HG03159 (cell line): ENCODE measurements at regions not wholly inside any gene's neighbourhood (a gene's known extent, or its start where the extent isn't known, plus 50 kb on each side); places are given as distances from the start of the nearest gene placed in this dataset.
"Not testable (repeated sequence)": the region's sequence is repeated elsewhere in the genome, so short reads cannot be mapped to it uniquely, and the experiment has no call there.

Source experiments
- ATAC-seq: cut with Tn5 transposase; IDR thresholded peaks from one replicate; pipeline ENCODE4 v1.9.1; 2021; ENCODE audit warnings: mild to moderate bottlenecking, moderate library complexity; ENCODE audit not compliant: unreplicated experiment

GRCh38 chr3:194877291-194878119 lies 191.8 kb downstream of the FAM43A start:
- no peak for ATAC-seq

DNA sequence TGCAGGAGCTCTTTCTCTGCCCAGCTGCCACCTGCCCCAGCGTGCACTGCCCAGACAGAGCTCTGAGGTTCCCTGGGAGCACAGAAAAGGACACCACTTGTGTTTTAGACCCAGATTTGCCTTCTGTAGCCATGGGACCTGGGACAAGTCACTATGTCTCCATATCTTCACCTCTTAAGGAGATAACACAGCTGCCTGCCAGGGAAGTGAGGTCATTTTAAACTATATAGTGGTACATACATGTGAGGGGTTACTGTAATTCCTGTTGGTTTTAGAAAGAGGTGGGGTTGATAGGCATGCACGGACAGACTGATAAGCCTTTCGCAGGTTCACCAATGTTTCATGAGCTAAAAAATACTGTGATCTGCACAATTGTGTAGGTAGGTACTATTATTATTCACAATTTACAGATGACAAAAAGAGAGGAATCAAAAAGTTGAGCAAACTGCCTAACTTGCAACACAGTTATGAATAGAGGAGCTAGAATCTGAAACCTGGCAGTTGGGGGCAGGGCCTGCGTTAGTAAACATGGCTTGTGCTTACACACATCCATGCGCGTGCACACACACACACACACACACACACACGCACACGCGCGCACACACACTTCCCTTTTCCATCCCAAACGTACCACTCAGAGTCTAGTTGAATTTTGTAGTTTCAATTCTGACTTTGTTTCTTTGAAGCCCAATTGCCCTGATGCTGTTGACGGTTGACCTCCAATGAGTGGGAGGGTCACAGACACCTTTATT lies 193.6 kb downstream of the FAM43A start:
- ATAC-seq: no peak

GRCh38 chr3:194879991-194880939 lies 194.6 kb downstream of the FAM43A start:
- no peak for ATAC-seq

GRCh38 chr3:194880940-194881925 lies 195.6 kb downstream of the FAM43A start:
- ATAC-seq: no peak

DNA sequence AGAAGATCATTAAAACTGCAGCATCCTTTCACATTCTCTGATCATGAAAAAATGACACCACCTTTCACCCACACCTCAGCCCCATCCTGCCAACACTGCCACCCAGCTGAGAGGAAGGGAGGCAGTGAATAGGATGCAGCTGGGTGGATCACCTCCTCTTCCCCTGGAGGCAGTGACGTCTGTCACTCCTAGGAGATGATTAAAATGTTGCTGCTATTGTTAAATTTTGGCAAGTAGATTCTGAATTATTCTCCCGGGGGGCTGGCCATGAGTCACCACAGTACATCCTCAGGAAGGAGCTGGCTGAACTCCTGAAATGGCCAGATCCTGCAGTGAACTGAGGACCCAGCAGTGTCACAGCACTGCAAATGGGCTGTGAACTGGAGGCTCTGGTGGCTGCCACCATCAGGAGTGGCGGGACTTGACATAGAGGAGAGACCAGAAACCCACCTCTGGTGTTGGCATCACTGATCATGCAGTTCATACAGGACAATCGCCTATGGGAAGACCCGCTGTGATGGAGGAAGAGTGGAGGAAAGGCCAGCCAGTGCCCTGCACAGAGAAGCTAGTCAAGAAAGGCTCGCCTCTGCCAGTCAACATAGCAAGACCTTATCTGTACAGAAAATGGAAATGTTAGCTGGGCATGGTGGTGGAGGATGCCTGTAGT lies 199.1 kb downstream of the FAM43A start:
- ATAC-seq: no peak

DNA sequence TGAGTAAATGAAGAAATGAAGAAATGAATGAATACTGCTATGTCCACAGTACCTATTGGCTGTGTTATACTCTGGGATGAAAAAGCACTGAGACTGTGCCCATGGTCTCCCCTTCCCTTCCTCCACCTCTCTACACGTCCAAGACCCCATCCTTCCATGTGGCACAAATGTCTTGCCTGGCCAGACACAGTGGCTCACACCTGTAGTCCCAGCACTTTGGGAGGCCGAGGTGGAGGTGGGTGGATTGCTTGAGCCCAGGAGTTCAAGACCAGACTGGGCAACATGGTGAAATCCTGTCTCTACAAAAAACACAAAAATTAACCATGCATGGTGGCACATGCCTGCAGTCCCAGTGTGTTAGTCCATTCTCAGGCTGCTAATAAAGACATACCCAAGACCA lies 200.1 kb downstream of the FAM43A start:
- ATAC-seq: no peak

GRCh38 chr3:194886836-194887235 lies 201.2 kb downstream of the FAM43A start:
- ATAC-seq: no peak

DNA sequence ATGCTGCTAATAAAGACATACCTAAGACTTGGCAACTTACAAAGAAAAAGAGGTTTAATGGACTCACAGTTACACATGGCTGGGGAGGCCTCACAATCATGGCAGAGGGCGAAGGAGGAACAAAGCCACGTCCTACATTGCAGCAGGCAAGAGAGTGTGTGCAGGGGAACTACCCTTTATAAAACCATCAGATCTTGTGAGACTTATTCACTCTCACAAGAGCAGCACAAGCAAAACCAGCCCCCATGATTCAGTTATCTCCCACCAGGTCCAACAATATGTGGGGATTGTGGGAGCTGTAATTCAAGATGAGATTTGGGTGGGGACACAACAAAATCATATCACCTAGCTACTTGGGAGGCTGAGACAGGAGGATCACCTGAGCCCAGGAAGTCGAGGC lies 202.4 kb downstream of the FAM43A start:
- not testable (repeated sequence) for ATAC-seq

DNA sequence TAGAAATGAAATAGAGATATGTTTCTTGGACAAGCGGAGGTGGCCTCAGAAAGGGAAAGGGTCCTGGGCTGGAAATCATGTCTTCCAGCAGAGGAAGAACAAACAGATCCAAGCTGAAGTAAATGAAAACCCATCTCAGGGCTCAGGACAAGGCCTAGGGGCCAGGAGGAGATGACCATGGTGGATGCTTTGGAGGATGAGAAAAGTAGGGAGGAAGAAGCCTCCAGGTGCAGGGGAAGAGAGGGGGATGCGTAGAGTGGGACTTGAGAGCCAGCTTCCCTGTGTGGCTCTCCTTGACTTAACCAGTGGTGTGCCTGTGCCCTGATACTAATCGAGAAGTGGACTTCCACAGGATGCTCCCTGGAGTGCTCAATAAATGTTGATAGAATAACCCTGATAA lies 203.2 kb downstream of the FAM43A start:
- no peak for ATAC-seq

DNA sequence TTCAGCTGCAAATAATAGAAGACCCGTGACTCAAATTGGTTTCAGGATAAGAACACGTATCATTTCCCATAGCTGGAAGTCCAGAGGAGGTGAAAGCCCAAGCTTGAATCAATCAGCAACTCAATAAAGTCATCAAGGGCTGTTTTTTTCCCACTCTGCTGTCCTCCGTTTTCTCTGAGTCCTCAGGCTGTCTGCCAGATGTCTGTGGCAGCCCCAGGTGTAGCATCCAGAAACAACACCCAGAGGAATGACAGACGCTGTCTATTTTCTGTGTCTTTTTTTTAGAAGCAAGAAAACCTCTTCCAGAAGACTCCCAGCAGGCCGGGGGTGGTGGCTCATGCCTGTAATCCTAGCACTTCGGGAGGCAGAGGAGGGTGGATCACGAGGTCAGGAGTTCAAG lies 204.4 kb downstream of the FAM43A start:
- no peak for ATAC-seq

DNA sequence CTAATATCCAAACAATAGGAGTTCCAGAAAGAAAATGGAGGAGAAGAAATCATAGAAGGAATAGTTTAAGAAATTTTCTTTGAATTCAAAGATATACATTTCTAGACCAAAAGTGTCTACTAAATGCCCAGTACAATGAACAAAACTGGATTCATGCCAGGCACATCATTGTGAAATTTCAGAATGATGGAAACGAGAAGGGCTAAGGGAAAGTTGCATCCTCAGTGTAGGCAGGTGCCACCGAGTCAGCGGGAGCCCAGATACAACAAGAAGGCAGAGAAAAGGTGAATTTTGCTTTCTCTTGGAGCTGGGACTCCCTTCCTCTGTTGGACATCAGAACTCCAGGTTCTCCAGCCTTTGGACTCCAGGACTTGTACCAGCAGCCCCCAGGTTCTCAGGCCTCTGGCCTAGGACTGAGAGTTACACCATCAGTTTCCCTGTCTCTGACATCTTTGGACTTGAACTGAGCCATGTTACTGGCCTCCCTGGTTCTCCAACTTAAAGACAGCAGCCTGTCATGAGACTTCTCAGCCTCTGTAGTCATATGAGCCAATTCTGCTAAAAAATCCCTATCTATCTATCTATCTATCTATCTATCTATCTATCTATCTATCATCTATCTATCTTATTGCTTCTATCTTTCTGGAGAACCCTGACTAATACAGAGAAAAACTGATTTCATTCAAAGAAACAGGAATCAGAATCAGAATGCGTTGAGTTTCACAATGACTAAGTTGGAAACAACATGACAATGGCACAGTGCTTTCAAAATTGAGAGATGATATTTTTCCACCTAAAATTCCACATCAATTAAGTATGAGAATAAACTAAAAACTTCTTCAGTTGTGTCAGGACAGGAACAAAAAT lies 207.7 kb downstream of the FAM43A start:
- ATAC-seq: no peak

DNA sequence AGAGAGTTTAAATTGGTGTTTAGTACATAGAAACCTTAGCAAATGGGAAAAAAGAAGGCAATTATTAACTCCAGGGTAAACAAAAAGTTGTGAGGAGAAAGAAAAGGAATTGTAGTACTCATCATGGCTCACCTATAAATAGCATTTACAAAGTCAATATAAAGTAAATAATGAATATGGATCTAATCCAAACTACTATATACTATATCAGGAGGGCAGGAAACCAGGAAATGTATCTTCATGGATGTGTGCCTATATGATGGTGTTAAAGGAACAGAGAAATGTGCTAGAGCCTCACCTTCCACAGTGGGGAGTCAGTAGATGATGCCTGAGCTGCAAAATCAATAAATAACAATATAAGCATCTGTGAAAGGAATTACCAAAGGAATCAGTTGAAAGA lies 208.9 kb downstream of the FAM43A start:
- no peak for ATAC-seq

DNA sequence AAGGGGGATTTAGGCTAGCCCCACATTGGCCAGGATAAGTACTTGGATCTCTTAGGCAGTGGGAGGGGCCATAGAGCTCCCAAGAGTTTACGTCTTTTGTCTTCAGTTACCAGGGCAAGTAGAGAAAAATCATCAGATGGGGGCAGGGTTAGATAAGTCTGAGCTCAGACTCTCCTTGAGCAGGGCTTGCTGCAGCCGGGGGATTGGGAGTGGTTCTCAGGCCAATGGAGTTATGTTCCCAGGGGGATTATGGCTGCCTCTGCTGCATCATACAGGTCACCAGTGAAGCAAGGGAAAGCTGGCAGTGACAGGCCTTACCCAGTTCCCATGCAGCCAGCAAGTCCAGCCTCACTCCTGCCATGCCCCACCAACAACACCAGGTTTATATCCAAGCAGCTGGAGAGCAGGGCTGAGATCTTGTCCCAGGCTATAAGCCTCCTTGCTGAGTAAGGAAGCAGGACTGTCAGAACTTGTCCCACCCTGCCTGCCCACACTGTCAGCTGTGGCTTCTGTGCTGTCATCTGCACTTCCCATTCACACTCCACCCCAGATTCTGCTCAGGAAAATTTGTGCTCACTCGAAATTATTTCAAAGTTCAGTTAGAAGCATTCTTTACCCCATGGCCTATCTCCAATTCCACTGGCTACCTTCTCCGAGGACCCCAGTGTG lies 215.3 kb downstream of the FAM43A start:
- ATAC-seq: no peak

GRCh38 chr3:194903447-194903846 lies 217.8 kb downstream of the FAM43A start:
- not testable (repeated sequence) for ATAC-seq

DNA sequence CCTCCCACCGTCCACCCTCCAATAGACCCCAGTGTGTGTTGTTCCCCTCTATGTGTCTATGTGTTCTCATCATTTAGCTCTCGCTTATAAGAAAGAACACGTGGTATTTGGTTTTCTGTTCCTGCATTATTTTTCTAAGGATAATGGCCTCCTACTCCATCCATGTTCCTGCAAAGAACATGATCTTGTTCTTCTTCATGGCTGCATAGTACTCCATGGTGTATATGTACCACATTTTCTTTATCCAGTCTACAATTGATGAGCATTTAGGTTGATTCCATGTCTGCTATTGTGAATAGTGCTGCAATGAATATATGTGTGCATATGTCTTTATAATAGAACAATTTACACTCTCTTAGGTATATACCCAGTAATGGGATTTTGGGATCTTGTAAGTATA lies 219.3 kb downstream of the FAM43A start:
- ATAC-seq: not testable (repeated sequence)

DNA sequence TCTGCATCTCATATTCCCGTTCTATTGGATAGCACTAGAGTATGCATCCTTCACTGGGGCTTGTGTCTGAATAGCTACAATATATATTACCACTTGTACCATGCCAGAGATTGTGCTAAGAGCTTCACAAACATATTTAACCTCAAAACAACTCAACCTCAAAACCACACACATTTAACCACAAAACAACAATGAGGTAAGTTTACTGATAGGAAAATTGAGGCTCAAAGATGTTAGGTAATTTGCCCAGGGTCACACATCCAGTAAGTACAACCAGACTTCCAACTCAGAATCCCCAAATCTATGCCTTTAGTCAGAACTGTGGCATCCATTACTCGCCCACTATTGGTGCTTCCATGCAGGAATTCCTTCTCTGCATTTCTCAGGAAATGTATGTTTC lies 220.0 kb downstream of the FAM43A start:
- ATAC-seq: no peak

DNA sequence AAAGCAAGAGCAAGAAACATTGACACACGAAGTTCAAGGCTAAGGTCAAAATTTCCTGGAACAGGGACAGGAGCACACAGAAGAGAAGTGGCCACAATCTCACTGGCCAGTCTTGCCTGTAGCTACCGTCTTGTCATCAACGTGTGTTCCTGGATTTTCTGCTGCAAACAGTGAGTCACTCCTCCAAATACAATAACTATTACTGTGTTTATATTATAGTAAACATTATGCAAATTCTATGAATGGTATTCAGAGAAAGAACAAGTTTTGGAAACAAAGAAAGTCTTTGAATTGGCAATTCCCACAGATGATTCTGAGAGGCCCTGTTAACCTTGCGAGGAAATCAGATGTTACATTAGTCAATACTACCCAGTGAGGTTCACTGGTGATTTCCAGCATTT lies 220.5 kb downstream of the FAM43A start:
- no peak for ATAC-seq
